ENCODE measurements at regions not wholly inside any gene's neighbourhood (a gene's known extent, or its start where the extent isn't known, plus 50 kb on each side); places are given as distances from the start of the nearest gene placed in this dataset.

- DNase-seq, result no peak
These were observed 567.0 kb upstream of the ZEB2 start for GRCh38 chr2:145086910-145087309.

GRCh38 chr2:145085612-145086011 lies 565.7 kb upstream of the ZEB2 start:
- DNase-seq, result no peak

GRCh38 chr2:145080426-145080825 lies 560.5 kb upstream of the ZEB2 start:
- no peak for DNase-seq

GRCh38 chr2:145079641-145080040 lies 559.7 kb upstream of the ZEB2 start:
- DNase-seq, result no peak

GRCh38 chr2:145078923-145079322 lies 559.0 kb upstream of the ZEB2 start:
- no peak for DNase-seq

GRCh38 chr2:145076085-145076484 lies 556.2 kb upstream of the ZEB2 start:
- DNase-seq, result no peak

- DNase-seq, result no peak
These were observed 555.6 kb upstream of the ZEB2 start for GRCh38 chr2:145075454-145076062.

- DNase-seq, result no peak
These were observed 550.8 kb upstream of the ZEB2 start for GRCh38 chr2:145070703-145071102.

GRCh38 chr2:145068509-145068908 lies 548.6 kb upstream of the ZEB2 start:
- DNase-seq, result no peak

- DNase-seq, result no peak
These were observed 547.7 kb upstream of the ZEB2 start for GRCh38 chr2:145067549-145068030.

GRCh38 chr2:145066856-145067548 lies 547.1 kb upstream of the ZEB2 start:
- no peak for DNase-seq

- no peak for DNase-seq
These were observed 546.3 kb upstream of the ZEB2 start for GRCh38 chr2:145066151-145066661.

GRCh38 chr2:145065342-145065741 lies 545.4 kb upstream of the ZEB2 start:
- no peak for DNase-seq

GRCh38 chr2:145064511-145064910 lies 544.6 kb upstream of the ZEB2 start:
- no peak for DNase-seq

- no peak for DNase-seq
These were observed 541.0 kb upstream of the ZEB2 start for GRCh38 chr2:145060876-145061275.

GRCh38 chr2:145059914-145060313 lies 540.0 kb upstream of the ZEB2 start:
- no peak for DNase-seq

GRCh38 chr2:145059343-145059742 lies 539.4 kb upstream of the ZEB2 start:
- no peak for DNase-seq

GRCh38 chr2:145058457-145058856 lies 538.5 kb upstream of the ZEB2 start:
- no peak for DNase-seq

GRCh38 chr2:145055651-145056050 lies 535.7 kb upstream of the ZEB2 start:
- no peak for DNase-seq

- no peak for DNase-seq
These were observed 530.2 kb upstream of the ZEB2 start for GRCh38 chr2:145050134-145050533.

GRCh38 chr2:145049475-145049874 lies 529.6 kb upstream of the ZEB2 start:
- no peak for DNase-seq

GRCh38 chr2:145047554-145047953 lies 527.6 kb upstream of the ZEB2 start:
- no peak for DNase-seq

GRCh38 chr2:145044491-145044890 lies 524.6 kb upstream of the ZEB2 start:
- DNase-seq, result no peak

GRCh38 chr2:145043399-145043834 lies 523.5 kb upstream of the ZEB2 start:
- no peak for DNase-seq

GRCh38 chr2:145041706-145042105 lies 521.8 kb upstream of the ZEB2 start:
- DNase-seq, result no peak
